Loucy (cell line): ENCODE measurements at regions not wholly inside any gene's neighbourhood (a gene's known extent, or its start where the extent isn't known, plus 50 kb on each side); places are given as distances from the start of the nearest gene placed in this dataset.

ENCODE experiments used
- H2AFZ ChIP-seq: fragments of 200-600 bp; sonication (generic); 2 replicates; pipeline ENCODE4 v1.6.0; 2016; ENCODE audit warnings: antibody characterized with exemption, mild to moderate bottlenecking, low read length, moderate library complexity
- H3F3A ChIP-seq: fragments of 200-600 bp; 2 replicates; pipeline ENCODE4 v1.6.0; 2016; ENCODE audit warnings: antibody characterized with exemption, low read depth, mild to moderate bottlenecking
- H3K27me3 ChIP-seq: fragments of 200-600 bp; sonication (generic); 2 replicates; pipeline ENCODE4 v1.6.1; 2014; ENCODE audit warnings: low read length, mild to moderate bottlenecking; ENCODE audit not compliant: insufficient read depth, poor library complexity, severe bottlenecking
- H3K36me3 ChIP-seq: fragments of 200-600 bp; sonication (generic); 2 replicates; pipeline ENCODE4 v1.6.1; 2016; ENCODE audit warnings: low read length; ENCODE audit not compliant: insufficient read depth
- H3K4me1 ChIP-seq: fragments of 200-600 bp; sonication (generic); 2 replicates; pipeline ENCODE4 v1.5.1; 2014; ENCODE audit warnings: low read length, mild to moderate bottlenecking; ENCODE audit not compliant: insufficient read depth, poor library complexity, severe bottlenecking
- H3K4me2 ChIP-seq: fragments of 200-600 bp; sonication (generic); 2 replicates; pipeline ENCODE4 v1.6.0; 2014; ENCODE audit warnings: antibody characterized with exemption, low read length, low read depth, mild to moderate bottlenecking; ENCODE audit not compliant: poor library complexity, severe bottlenecking
- H3K4me3 ChIP-seq: fragments of 200-600 bp; sonication (generic); 2 replicates; pipeline ENCODE4 v1.5.1; 2014; ENCODE audit warnings: low read length, mild to moderate bottlenecking, mixed read lengths; ENCODE audit not compliant: poor library complexity, severe bottlenecking
- H3K79me2 ChIP-seq: fragments of 200-600 bp; sonication (generic); 2 replicates; pipeline ENCODE4 v1.6.1; 2014; ENCODE audit warnings: low read length; ENCODE audit not compliant: insufficient read depth
- H3K9ac ChIP-seq: fragments of 200-600 bp; sonication (generic); 2 replicates; pipeline ENCODE4 v1.6.0; 2014; ENCODE audit warnings: mild to moderate bottlenecking, low read depth, low read length, moderate library complexity; ENCODE audit not compliant: poor library complexity, severe bottlenecking
- H3K9me2 ChIP-seq: fragments of 200-600 bp; sonication (generic); replicated peaks from 2 replicates; pipeline ENCODE4 v1.6.1; 2016; ENCODE audit warnings: low read depth, low read length, mixed read lengths
- H3K9me3 ChIP-seq: fragments of 200-600 bp; sonication (generic); 2 replicates; pipeline ENCODE4 v1.6.1; 2014; ENCODE audit warnings: mild to moderate bottlenecking, antibody characterized with exemption, low read length, low read depth; ENCODE audit not compliant: insufficient read depth
- H4K20me1 ChIP-seq: fragments of 200-600 bp; sonication (generic); 2 replicates; pipeline ENCODE4 v1.6.0; 2014; ENCODE audit warnings: antibody characterized with exemption, low read length, mild to moderate bottlenecking; ENCODE audit not compliant: insufficient read depth, poor library complexity, severe bottlenecking
- EZH2phosphoT487 ChIP-seq: fragments of 200-600 bp; IDR thresholded peaks from 2 replicates; pipeline ENCODE4 v1.6.1; 2018; ENCODE audit warnings: antibody characterized with exemption, mild to moderate bottlenecking, moderate library complexity, borderline replicate concordance
- TF ChIP-seq, protein P1 (sequence below): fragments of 200-600 bp; sonication (generic); conservative IDR thresholded peaks from 2 replicates; pipeline ENCODE4 v1.5.1; 2014; ENCODE audit warnings: mild to moderate bottlenecking, antibody characterized with exemption, low read length

- no peak overlapping the region for H3K4me3 ChIP-seq
- H3K36me3 ChIP-seq = no peaks in the 10 kb centered on the region
- H4K20me1 ChIP-seq = no peaks in the 10 kb centered on the region
- no peak overlapping the region for H3K9ac ChIP-seq
- H3K9me3 ChIP-seq = peaks cover 11% of the 10 kb centered on the region; the same call in 1 of the 2 replicates
- H2AFZ ChIP-seq = no peak overlapping the region
- no peaks in the 10 kb centered on the region for H3K79me2 ChIP-seq
- TF ChIP-seq, protein P1, sequence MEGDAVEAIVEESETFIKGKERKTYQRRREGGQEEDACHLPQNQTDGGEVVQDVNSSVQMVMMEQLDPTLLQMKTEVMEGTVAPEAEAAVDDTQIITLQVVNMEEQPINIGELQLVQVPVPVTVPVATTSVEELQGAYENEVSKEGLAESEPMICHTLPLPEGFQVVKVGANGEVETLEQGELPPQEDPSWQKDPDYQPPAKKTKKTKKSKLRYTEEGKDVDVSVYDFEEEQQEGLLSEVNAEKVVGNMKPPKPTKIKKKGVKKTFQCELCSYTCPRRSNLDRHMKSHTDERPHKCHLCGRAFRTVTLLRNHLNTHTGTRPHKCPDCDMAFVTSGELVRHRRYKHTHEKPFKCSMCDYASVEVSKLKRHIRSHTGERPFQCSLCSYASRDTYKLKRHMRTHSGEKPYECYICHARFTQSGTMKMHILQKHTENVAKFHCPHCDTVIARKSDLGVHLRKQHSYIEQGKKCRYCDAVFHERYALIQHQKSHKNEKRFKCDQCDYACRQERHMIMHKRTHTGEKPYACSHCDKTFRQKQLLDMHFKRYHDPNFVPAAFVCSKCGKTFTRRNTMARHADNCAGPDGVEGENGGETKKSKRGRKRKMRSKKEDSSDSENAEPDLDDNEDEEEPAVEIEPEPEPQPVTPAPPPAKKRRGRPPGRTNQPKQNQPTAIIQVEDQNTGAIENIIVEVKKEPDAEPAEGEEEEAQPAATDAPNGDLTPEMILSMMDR = no peak
- TF ChIP-seq EZH2phosphoT487 = no peak
- H3F3A ChIP-seq = no peaks in the 10 kb centered on the region
- H3K27me3 ChIP-seq = peaks cover 4% of the 10 kb centered on the region
- H3K4me1 ChIP-seq = no peaks in the 10 kb centered on the region
- no peak overlapping the region for H3K4me2 ChIP-seq
- H3K9me2 ChIP-seq = no peaks in the 10 kb centered on the region; the same call in 1 of the 2 replicates
Measured at GRCh38 chr6:106856227-106856874, 118.2 kb downstream of the CD24 start.

DNA sequence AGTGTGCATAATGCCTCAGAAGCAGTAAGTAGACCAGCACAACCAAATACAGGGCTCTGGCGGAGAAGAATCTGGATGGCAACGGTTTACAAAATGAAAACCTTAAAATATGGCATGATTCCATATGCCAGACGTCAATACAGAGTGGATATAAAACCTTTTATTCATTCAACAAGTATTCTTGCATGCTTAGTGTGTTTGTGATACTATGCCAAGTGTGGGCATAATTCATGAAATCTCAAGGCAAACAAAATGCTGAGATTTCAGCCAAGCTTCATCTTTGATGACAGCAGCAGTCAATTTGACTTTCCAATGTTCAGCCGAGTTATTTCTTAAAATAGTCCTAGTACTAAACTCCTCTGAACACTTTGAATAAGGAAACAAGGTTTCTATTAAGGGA lies 119.4 kb downstream of the CD24 start:
- no peaks in the 10 kb centered on the region; the same call in 1 of the 2 replicates for H3K9me3 ChIP-seq
- no peaks in the 10 kb centered on the region for H3K4me1 ChIP-seq
- H3K9me2 ChIP-seq = no peaks in the 10 kb centered on the region; the same call in 1 of the 2 replicates
- no peaks in the 10 kb centered on the region for H4K20me1 ChIP-seq
- TF ChIP-seq, protein P1 = no peak
- TF ChIP-seq EZH2phosphoT487 = no peak
- no peaks in the 10 kb centered on the region for H3F3A ChIP-seq
- H3K4me3 ChIP-seq = no peak overlapping the region
- no peaks in the 10 kb centered on the region for H3K79me2 ChIP-seq
- no peak overlapping the region for H2AFZ ChIP-seq
- H3K36me3 ChIP-seq = no peaks in the 10 kb centered on the region
- H3K9ac ChIP-seq = no peak overlapping the region
- H3K27me3 ChIP-seq = peaks cover 4% of the 10 kb centered on the region
- H3K4me2 ChIP-seq = no peak overlapping the region

DNA sequence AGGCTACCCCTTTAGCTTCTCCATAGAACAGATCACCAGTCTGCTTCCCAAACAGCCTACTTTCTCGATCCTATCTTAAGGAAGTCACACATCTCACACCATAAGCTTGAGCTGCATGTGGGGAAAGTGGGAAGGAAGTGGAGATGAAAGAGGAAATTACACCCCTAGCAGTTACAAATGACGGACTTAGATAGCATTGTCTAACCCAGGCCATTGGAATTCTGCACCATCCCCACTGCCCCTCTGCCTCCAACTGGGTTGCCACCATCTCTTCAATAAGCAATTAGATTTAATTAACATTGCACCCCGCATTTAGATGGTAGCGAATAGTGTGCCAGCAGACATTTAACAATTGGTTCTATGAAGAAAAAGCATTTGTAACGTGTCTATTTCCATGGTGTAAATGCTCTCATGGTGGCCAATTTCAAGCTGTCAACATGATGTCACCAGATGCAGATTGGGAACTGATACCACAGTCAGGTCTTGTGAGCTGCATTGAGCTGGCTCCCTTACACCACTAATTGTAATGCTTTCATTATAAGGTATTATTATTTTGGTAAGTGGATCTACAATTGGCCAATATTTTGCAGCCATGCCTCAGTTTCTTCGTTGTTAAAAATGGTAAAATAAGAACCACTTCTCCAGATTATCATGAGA lies 124.7 kb downstream of the CD24 start:
- H3K4me2 ChIP-seq = no peak overlapping the region
- no peak overlapping the region for H2AFZ ChIP-seq

More for the DNA sequence above, 124.7 kb downstream of the CD24 start:
- H4K20me1 ChIP-seq = no peaks in the 10 kb centered on the region
- no peaks in the 10 kb centered on the region for H3K9me3 ChIP-seq
- H3K36me3 ChIP-seq = no peaks in the 10 kb centered on the region
- H3K9me2 ChIP-seq = no peaks in the 10 kb centered on the region
- H3K27me3 ChIP-seq = no peaks in the 10 kb centered on the region
- TF ChIP-seq, protein P1 = no peak
- TF ChIP-seq EZH2phosphoT487 = no peak
- no peak overlapping the region for H3K4me3 ChIP-seq
- H3K79me2 ChIP-seq = no peaks in the 10 kb centered on the region
- no peaks in the 10 kb centered on the region for H3F3A ChIP-seq
- H3K9ac ChIP-seq = no peak overlapping the region
- no peaks in the 10 kb centered on the region for H3K4me1 ChIP-seq
